Hepatocyte (in vitro differentiated cells): ENCODE measurements at regions not wholly inside any gene's neighbourhood (a gene's known extent, or its start where the extent isn't known, plus 50 kb on each side); places are given as distances from the start of the nearest gene placed in this dataset.

Source experiments
- DNase-seq: peaks from one replicate; pipeline ENCODE4 v3.0.0-alpha.2; 2016; ENCODE audit warnings: low spot score
- H2AFZ ChIP-seq: fragments of 200-600 bp; sonication (generic); 2 replicates; pipeline ENCODE4 v1.6.0; 2016; ENCODE audit warnings: antibody characterized with exemption, mild to moderate bottlenecking
- H3K27ac ChIP-seq: fragments of 200-600 bp; sonication (generic); 2 replicates; pipeline ENCODE4 v1.5.1; 2016; ENCODE audit warnings: mild to moderate bottlenecking
- H3K27me3 ChIP-seq: fragments of 200-600 bp; sonication (generic); 2 replicates; pipeline ENCODE4 v1.6.1; 2016
- H3K36me3 ChIP-seq: fragments of 200-600 bp; sonication (generic); replicated peaks from 2 replicates; pipeline ENCODE4 v1.5.1; 2016; ENCODE audit warnings: low read depth; ENCODE audit not compliant: insufficient read depth
- H3K4me1 ChIP-seq: fragments of 200-600 bp; sonication (generic); 2 replicates; pipeline ENCODE4 v1.5.1; 2016; ENCODE audit warnings: mild to moderate bottlenecking, moderate library complexity; ENCODE audit not compliant: insufficient read depth
- H3K4me2 ChIP-seq: fragments of 200-600 bp; sonication (generic); 2 replicates; pipeline ENCODE4 v1.6.0; 2016
- H3K4me3 ChIP-seq: fragments of 200-600 bp; sonication (generic); 2 replicates; pipeline ENCODE4 v1.5.1; 2016; ENCODE audit warnings: mild to moderate bottlenecking
- H3K79me2 ChIP-seq: fragments of 200-600 bp; sonication (generic); 2 replicates; pipeline ENCODE4 v1.6.0; 2017; ENCODE audit warnings: mild to moderate bottlenecking
- H3K9me2 ChIP-seq: fragments of 200-600 bp; sonication (generic); replicated peaks from 2 replicates; pipeline ENCODE4 v1.6.0; 2017; ENCODE audit warnings: mild to moderate bottlenecking; ENCODE audit not compliant: insufficient read depth
- H3K9me3 ChIP-seq: fragments of 200-600 bp; sonication (generic); 2 replicates; pipeline ENCODE4 v1.5.1; 2016; ENCODE audit warnings: low read depth, mild to moderate bottlenecking
- H4K20me1 ChIP-seq: fragments of 200-600 bp; sonication (generic); 2 replicates; pipeline ENCODE4 v1.6.0; 2016; ENCODE audit warnings: mild to moderate bottlenecking; ENCODE audit not compliant: insufficient read depth, poor library complexity, severe bottlenecking
- CTCF ChIP-seq: fragments of 200-600 bp; sonication (generic); IDR thresholded peaks from 2 replicates; pipeline ENCODE4 v1.5.1; 2016; ENCODE audit warnings: antibody characterized with exemption, mild to moderate bottlenecking; ENCODE audit not compliant: poor library complexity
- EZH2 ChIP-seq: fragments of 200-600 bp; sonication (generic); IDR thresholded peaks from 2 replicates; pipeline ENCODE4 v1.6.1; 2016; ENCODE audit warnings: antibody characterized with exemption, mild to moderate bottlenecking, borderline replicate concordance
- EZH2phosphoT487 ChIP-seq: fragments of 200-600 bp; sonication (generic); IDR thresholded peaks from one replicate; pipeline ENCODE4 v1.6.1; 2018; ENCODE audit warnings: antibody characterized with exemption, mild to moderate bottlenecking, low read depth, moderate library complexity; ENCODE audit not compliant: unreplicated experiment, severe bottlenecking
- WGBS: methylation state at CpG from one replicate; pipeline ENCODE4 v1.1.6; 2016; ENCODE audit warnings: low lambda C conversion rate; ENCODE audit errors: missing lambda C conversion rate; 5-methylcytosine and 5-hydroxymethylcytosine counted together

GRCh38 chr20:60256811-60257210 lies 298.6 kb downstream of the CDH26 start:
- Histone ChIP-seq H3K79me2 (no peaks in the 10 kb centered on the region), H2AFZ (no peak overlapping the region), H3K27me3 (peaks cover 19% of the 10 kb centered on the region), H3K4me2 (no peak overlapping the region), H3K36me3 (no peaks in the 10 kb centered on the region), H3K4me3 (no peak overlapping the region), H3K9me3 (no peaks in the 10 kb centered on the region), H4K20me1 (no peaks in the 10 kb centered on the region), H3K4me1 (no peaks in the 10 kb centered on the region), H3K27ac (no peak overlapping the region), H3K9me2 (no peaks in the 10 kb centered on the region)
- DNase-seq = no peak
- 83% methylated on average over 6 of the region's 6 CpGs for WGBS
- TF ChIP-seq EZH2 (no peak), CTCF (no peak), EZH2phosphoT487 (no peak)

- Histone ChIP-seq H3K27ac (no peak overlapping the region), H3K4me2 (no peak overlapping the region), H3K4me3 (no peak overlapping the region), H3K9me3 (no peaks in the 10 kb centered on the region), H3K27me3 (peaks cover 19% of the 10 kb centered on the region), H3K9me2 (no peaks in the 10 kb centered on the region), H3K79me2 (no peaks in the 10 kb centered on the region), H3K36me3 (no peaks in the 10 kb centered on the region), H2AFZ (no peak overlapping the region), H4K20me1 (no peaks in the 10 kb centered on the region), H3K4me1 (no peaks in the 10 kb centered on the region)
- WGBS = 87% methylated on average over 3 of the region's 3 CpGs
- DNase-seq = no peak
- no peak for TF ChIP-seq EZH2
- TF ChIP-seq CTCF = no peak
- TF ChIP-seq EZH2phosphoT487 = no peak
These were observed 299.4 kb downstream of the CDH26 start for GRCh38 chr20:60257671-60258070.

DNA sequence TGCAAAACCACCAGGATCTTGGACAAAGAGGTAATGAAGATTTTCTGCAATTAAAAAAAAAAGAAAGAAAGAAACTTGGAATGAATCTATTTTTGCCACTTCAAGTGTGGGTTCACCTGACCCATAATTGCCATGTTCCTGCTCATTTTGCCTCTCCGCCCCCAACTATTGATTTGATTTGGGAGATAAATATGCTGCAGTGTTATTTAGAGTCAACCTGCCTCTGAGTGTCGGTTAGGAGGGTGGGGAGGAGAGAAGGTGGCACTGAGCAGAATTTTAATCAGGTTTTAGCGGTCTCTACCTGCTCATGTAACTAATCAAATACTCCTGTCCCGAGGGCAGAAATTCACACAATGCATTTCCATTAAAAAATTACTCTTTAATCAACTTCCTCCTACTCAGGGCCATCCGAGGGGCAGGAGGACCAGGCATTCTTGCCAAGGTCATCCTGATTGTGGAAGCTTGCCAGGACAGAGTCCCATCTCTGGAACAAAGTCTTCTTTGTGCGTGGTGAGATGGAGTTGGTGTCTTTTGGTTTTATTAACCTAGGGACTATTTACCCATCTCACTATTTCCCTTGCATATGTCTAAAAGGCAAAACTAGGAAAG lies 300.1 kb downstream of the CDH26 start:
- Histone ChIP-seq H3K79me2 (no peaks in the 10 kb centered on the region), H3K27me3 (peaks cover 19% of the 10 kb centered on the region), H3K27ac (no peak overlapping the region), H3K9me2 (no peaks in the 10 kb centered on the region), H3K4me1 (no peaks in the 10 kb centered on the region), H3K36me3 (no peaks in the 10 kb centered on the region), H2AFZ (no peak overlapping the region), H3K4me2 (no peak overlapping the region), H3K9me3 (no peaks in the 10 kb centered on the region), H3K4me3 (no peak overlapping the region), H4K20me1 (no peaks in the 10 kb centered on the region)
- no peak for TF ChIP-seq EZH2phosphoT487
- WGBS = 78% methylated on average over 6 of the region's 6 CpGs
- no peak for DNase-seq

- H4K20me1 ChIP-seq = no peaks in the 10 kb centered on the region
- peaks cover 19% of the 10 kb centered on the region for H3K27me3 ChIP-seq
- H3K79me2 ChIP-seq = no peaks in the 10 kb centered on the region
- no peak overlapping the region for H3K4me3 ChIP-seq
- H3K4me2 ChIP-seq = no peak overlapping the region
- TF ChIP-seq CTCF = no peak
- no peak for TF ChIP-seq EZH2phosphoT487
- TF ChIP-seq EZH2 = no peak
- no peak for DNase-seq
- H3K9me3 ChIP-seq = no peaks in the 10 kb centered on the region
- H3K27ac ChIP-seq = no peak overlapping the region
- no peaks in the 10 kb centered on the region for H3K4me1 ChIP-seq
- H3K9me2 ChIP-seq = no peaks in the 10 kb centered on the region
- no peaks in the 10 kb centered on the region for H3K36me3 ChIP-seq
- no peak overlapping the region for H2AFZ ChIP-seq
- 88% methylated on average over 4 of the region's 4 CpGs for WGBS
These were observed 303.1 kb downstream of the CDH26 start for GRCh38 chr20:60261333-60261732.
